OCI-LY7 (cell line): ENCODE measurements at regions not wholly inside any gene's neighbourhood (a gene's known extent, or its start where the extent isn't known, plus 50 kb on each side); places are given as distances from the start of the nearest gene placed in this dataset.

Experiments used
- EZH2phosphoT487 ChIP-seq: fragments of 200-600 bp; sonication (generic); IDR thresholded peaks from 2 replicates; pipeline ENCODE4 v1.6.1; 2018; ENCODE audit warnings: low read depth, borderline replicate concordance, mild to moderate bottlenecking, mixed run types, antibody characterized with exemption, low read length, moderate library complexity, mixed read lengths
- TF ChIP-seq, protein P1 (sequence below): fragments of 200-600 bp; sonication (generic); conservative IDR thresholded peaks from 2 replicates; pipeline ENCODE4 v1.5.1; 2014; ENCODE audit warnings: mild to moderate bottlenecking, antibody characterized with exemption, low read length, moderate library complexity, mixed read lengths

DNA sequence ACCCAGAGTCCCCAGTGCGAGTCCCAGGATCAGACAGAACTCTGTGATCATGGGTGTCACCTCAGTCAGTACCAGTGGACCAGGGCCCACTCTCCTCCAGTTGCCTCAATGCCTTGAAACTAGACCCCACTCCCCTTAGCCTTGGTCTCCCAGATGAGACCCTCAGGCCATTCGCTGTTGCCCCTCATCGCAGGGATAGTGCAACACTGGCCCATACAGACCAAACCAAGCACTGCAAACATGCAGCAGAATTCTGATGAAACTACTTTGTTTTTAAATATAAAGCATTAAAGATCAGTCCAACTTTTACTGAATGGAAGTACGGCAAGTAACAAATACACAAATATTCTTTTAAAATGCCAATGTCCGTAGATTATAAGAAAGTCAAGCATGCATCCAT lies 101.2 kb upstream of the NT5E start:
- TF ChIP-seq, protein P1, sequence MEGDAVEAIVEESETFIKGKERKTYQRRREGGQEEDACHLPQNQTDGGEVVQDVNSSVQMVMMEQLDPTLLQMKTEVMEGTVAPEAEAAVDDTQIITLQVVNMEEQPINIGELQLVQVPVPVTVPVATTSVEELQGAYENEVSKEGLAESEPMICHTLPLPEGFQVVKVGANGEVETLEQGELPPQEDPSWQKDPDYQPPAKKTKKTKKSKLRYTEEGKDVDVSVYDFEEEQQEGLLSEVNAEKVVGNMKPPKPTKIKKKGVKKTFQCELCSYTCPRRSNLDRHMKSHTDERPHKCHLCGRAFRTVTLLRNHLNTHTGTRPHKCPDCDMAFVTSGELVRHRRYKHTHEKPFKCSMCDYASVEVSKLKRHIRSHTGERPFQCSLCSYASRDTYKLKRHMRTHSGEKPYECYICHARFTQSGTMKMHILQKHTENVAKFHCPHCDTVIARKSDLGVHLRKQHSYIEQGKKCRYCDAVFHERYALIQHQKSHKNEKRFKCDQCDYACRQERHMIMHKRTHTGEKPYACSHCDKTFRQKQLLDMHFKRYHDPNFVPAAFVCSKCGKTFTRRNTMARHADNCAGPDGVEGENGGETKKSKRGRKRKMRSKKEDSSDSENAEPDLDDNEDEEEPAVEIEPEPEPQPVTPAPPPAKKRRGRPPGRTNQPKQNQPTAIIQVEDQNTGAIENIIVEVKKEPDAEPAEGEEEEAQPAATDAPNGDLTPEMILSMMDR, result no peak
- no peak for TF ChIP-seq EZH2phosphoT487
